Left ventricle myocardium inferior (tissue), 1 donor: ENCODE measurements at regions not wholly inside any gene's neighbourhood (a gene's known extent, or its start where the extent isn't known, plus 50 kb on each side); places are given as distances from the start of the nearest gene placed in this dataset.
A peak's percentile ranks its signal among the peaks of the same experiment; 100 is the strongest.

Experiments
- DNase-seq: peaks from one replicate; pipeline ENCODE4 v3.0.0-alpha.2; 2020
- H3K27ac ChIP-seq: fragments of 200-600 bp; replicated peaks from 2 replicates; pipeline ENCODE4 v1.8.0; 2021
- H3K27me3 ChIP-seq: fragments of 200-600 bp; 2 replicates; pipeline ENCODE4 v1.8.0; 2021; ENCODE audit warnings: low read depth
- H3K36me3 ChIP-seq: fragments of 200-600 bp; 2 replicates; pipeline ENCODE4 v1.8.0; 2021
- H3K4me1 ChIP-seq: fragments of 200-600 bp; 2 replicates; pipeline ENCODE4 v1.8.0; 2021
- H3K4me3 ChIP-seq: fragments of 200-600 bp; 2 replicates; pipeline ENCODE4 v1.8.0; 2021; ENCODE audit warnings: mild to moderate bottlenecking, moderate library complexity
- H3K9me3 ChIP-seq: fragments of 200-600 bp; replicated peaks from 2 replicates; pipeline ENCODE4 v1.8.0; 2021
- intact Hi-C: fragments of 100-400 bp; cut with micrococcal nuclease; formaldehyde crosslinking; loops from one replicate; pipeline ENCODE4 v1.11.0; 2022
- TF ChIP-seq, protein P1 (sequence below): fragments of 200-600 bp; IDR thresholded peaks from 2 replicates; pipeline ENCODE4 v1.8.0; 2021; ENCODE audit warnings: antibody characterized with exemption, mild to moderate bottlenecking, borderline replicate concordance
- donor health status: DM: no; HTN: yes; CAD: no; lungs with severe emphysema.

- DNase-seq, result no peak
- no peaks in the 10 kb centered on the region for H3K9me3 ChIP-seq
- TF ChIP-seq, protein P1, sequence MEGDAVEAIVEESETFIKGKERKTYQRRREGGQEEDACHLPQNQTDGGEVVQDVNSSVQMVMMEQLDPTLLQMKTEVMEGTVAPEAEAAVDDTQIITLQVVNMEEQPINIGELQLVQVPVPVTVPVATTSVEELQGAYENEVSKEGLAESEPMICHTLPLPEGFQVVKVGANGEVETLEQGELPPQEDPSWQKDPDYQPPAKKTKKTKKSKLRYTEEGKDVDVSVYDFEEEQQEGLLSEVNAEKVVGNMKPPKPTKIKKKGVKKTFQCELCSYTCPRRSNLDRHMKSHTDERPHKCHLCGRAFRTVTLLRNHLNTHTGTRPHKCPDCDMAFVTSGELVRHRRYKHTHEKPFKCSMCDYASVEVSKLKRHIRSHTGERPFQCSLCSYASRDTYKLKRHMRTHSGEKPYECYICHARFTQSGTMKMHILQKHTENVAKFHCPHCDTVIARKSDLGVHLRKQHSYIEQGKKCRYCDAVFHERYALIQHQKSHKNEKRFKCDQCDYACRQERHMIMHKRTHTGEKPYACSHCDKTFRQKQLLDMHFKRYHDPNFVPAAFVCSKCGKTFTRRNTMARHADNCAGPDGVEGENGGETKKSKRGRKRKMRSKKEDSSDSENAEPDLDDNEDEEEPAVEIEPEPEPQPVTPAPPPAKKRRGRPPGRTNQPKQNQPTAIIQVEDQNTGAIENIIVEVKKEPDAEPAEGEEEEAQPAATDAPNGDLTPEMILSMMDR, result no peak
- H3K4me1 ChIP-seq, result peaks cover 17% of the 10 kb centered on the region
- H3K36me3 ChIP-seq, result no peaks in the 10 kb centered on the region
- no peaks in the 10 kb centered on the region for H3K27me3 ChIP-seq
- intact Hi-C loops, result no loop called here
- H3K27ac ChIP-seq, result peak overlapping the region; percentile 11
- H3K4me3 ChIP-seq, result no peak overlapping the region
Observed at GRCh38 chr3:39751286-39751685, 58.1 kb upstream of the MYRIP start.

- no peaks in the 10 kb centered on the region for H3K9me3 ChIP-seq
- no peak overlapping the region for H3K4me3 ChIP-seq
- H3K27ac ChIP-seq, result peak overlapping the region; percentile 11
- peaks cover 17% of the 10 kb centered on the region for H3K4me1 ChIP-seq
- TF ChIP-seq, protein P1, result no peak
- intact Hi-C loops, result no loop called here
- DNase-seq, result no peak
- H3K27me3 ChIP-seq, result no peaks in the 10 kb centered on the region
- H3K36me3 ChIP-seq, result no peaks in the 10 kb centered on the region
Observed at GRCh38 chr3:39752019-39752637, 57.3 kb upstream of the MYRIP start.

- TF ChIP-seq, protein P1, result no peak
- no peak for DNase-seq
Observed at GRCh38 chr3:39752751-39753150, 56.7 kb upstream of the MYRIP start.

GRCh38 chr3:39753391-39753790 is 56.0 kb upstream of the MYRIP start:
- H3K4me3 ChIP-seq, result no peak overlapping the region
- DNase-seq, result no peak
- H3K36me3 ChIP-seq, result no peaks in the 10 kb centered on the region
- H3K27me3 ChIP-seq, result no peaks in the 10 kb centered on the region
- intact Hi-C loops, result no loop called here
- H3K4me1 ChIP-seq, result peaks cover 17% of the 10 kb centered on the region
- H3K9me3 ChIP-seq, result no peaks in the 10 kb centered on the region
- TF ChIP-seq, protein P1, result no peak
- no peak overlapping the region for H3K27ac ChIP-seq

More at GRCh38 chr3:39752751-39753150, 56.7 kb upstream of the MYRIP start:
- no peaks in the 10 kb centered on the region for H3K27me3 ChIP-seq
- intact Hi-C loops, result no loop called here
- no peaks in the 10 kb centered on the region for H3K9me3 ChIP-seq
- H3K4me1 ChIP-seq, result peaks cover 17% of the 10 kb centered on the region
- no peak overlapping the region for H3K4me3 ChIP-seq
- H3K27ac ChIP-seq, result no peak overlapping the region
- H3K36me3 ChIP-seq, result no peaks in the 10 kb centered on the region

DNA sequence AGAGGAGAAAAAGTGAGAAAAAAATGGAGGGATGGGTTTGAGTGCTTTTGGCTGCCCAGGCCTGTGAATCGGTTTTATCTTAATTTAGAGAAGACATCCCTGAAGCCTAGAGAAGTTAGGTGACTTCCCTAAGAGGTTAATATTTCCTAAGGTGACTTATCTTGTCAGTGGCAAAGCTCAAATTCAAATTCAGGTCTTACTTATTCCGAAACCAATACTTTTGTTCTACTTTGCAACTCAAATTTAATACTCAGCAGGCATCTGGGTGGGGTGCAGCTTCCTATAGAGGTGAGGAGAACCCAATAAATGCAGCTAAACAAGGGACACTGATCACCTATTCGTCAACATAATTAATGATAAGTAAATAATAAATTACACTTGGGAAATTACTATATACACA is 54.9 kb upstream of the MYRIP start:
- H3K36me3 ChIP-seq, result no peaks in the 10 kb centered on the region
- no peak overlapping the region for H3K4me3 ChIP-seq
- H3K27ac ChIP-seq, result no peak overlapping the region
- H3K9me3 ChIP-seq, result no peaks in the 10 kb centered on the region
- intact Hi-C loops, result no loop called here
- H3K4me1 ChIP-seq, result peaks cover 17% of the 10 kb centered on the region
- DNase-seq, result no peak
- TF ChIP-seq, protein P1, result no peak
- no peaks in the 10 kb centered on the region for H3K27me3 ChIP-seq
